ENCODE measurements at regions not wholly inside any gene's neighbourhood (a gene's known extent, or its start where the extent isn't known, plus 50 kb on each side); places are given as distances from the start of the nearest gene placed in this dataset.

DNA sequence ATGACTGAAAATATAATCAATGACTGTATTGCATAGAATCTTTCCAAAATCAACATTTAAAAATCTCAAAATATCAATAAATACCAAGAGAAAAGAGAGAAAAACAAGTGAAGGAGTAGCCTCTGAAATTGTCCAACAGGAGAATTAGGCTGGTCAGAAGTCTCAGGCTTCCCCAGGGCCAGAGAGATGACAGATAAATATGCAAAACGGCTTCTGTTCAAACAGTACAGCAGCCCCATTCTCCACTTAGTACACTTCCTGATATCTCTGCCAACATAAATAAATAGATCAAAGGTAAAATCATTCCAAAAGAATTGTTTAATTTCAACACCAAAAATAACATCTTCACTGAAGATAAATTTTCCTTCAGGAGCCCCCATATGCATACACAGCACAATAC, 204.7 kb upstream of the GABRA2 start:
- no peak for FAIRE-seq
- no peak for TF ChIP-seq POLR2AphosphoS5 (IDR thresholded peaks at IDR 0.05; ENCODE audit: low read depth, low read length)
- no peak for TF ChIP-seq TAF1 (IDR thresholded peaks at IDR 0.05; ENCODE audit: low read depth, low read length)
- no peak for TF ChIP-seq POLR2A (IDR thresholded peaks at IDR 0.05; ENCODE audit: low read depth, low read length)
- no peak for TF ChIP-seq POU2F2 (IDR thresholded peaks at IDR 0.05; ENCODE audit: low read depth, low read length)
- no peak for TF ChIP-seq PAX5 (IDR thresholded peaks at IDR 0.05; ENCODE audit: insufficient read depth, low read length, severe bottlenecking)
- no peak for TF ChIP-seq SPI1 (IDR thresholded peaks at IDR 0.05; ENCODE audit: low read depth, low read length)

DNA sequence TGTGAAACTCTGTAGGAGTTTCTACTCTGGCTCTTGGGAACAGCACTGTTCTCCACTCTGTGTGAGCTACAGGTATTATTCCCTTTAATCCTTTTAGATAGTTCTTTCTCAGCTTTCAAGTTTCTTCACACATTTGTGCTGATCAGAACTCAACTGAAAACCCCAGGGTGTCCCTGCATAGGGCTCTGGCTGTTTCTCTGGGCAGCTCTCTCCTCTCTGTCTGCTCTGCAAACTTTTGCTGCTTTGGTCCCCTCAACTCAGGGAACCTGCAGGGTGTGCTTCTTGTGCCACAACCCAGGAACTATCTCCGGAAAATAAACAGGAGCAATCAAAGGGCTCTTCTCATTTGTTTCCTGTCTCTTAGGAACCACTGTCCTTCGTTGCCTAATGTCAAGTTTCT, 196.6 kb upstream of the GABRA2 start:
- DNase-seq (ENCODE audit: insufficient read length, low spot score), result no peak
- TF ChIP-seq PAX5 (IDR thresholded peaks at IDR 0.05; ENCODE audit: insufficient read depth, low read length, severe bottlenecking) (no peak), POLR2AphosphoS5 (IDR thresholded peaks at IDR 0.05; ENCODE audit: low read depth, low read length) (no peak), POLR2A (IDR thresholded peaks at IDR 0.05; ENCODE audit: low read depth, low read length) (no peak), POU2F2 (IDR thresholded peaks at IDR 0.05; ENCODE audit: low read depth, low read length) (no peak), TAF1 (IDR thresholded peaks at IDR 0.05; ENCODE audit: low read depth, low read length) (no peak), SPI1 (IDR thresholded peaks at IDR 0.05; ENCODE audit: low read depth, low read length) (no peak)
- no peak for FAIRE-seq

More for the DNA sequence above, 204.7 kb upstream of the GABRA2 start:
- no peak for DNase-seq (ENCODE audit: insufficient read length, low spot score)

DNA sequence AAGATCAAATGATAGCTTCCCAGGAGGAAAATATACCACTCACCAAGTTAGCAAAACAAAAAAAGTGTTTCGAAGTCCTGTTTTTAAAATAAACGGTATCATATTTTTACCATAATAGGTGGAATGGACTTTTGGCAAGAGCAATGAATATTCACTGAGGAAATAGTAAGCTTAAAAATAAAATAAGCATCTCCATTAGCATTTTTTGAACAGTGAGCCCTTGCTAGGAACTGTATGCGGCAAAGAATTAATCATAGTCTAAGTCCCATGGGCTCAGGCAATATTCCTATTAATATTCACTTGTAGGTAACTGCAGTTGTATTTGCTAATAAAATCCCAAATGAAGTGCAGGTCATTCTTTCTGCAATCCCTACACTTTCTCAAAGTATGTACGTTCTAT, 191.7 kb upstream of the GABRA2 start:
- DNase-seq (ENCODE audit: insufficient read length, low spot score) (no peak), FAIRE-seq (no peak)
- TF ChIP-seq SPI1 (IDR thresholded peaks at IDR 0.05; ENCODE audit: low read depth, low read length) (no peak), POLR2A (IDR thresholded peaks at IDR 0.05; ENCODE audit: low read depth, low read length) (no peak), TAF1 (IDR thresholded peaks at IDR 0.05; ENCODE audit: low read depth, low read length) (no peak), POLR2AphosphoS5 (IDR thresholded peaks at IDR 0.05; ENCODE audit: low read depth, low read length) (no peak), PAX5 (IDR thresholded peaks at IDR 0.05; ENCODE audit: insufficient read depth, low read length, severe bottlenecking) (no peak), POU2F2 (IDR thresholded peaks at IDR 0.05; ENCODE audit: low read depth, low read length) (no peak)

DNA sequence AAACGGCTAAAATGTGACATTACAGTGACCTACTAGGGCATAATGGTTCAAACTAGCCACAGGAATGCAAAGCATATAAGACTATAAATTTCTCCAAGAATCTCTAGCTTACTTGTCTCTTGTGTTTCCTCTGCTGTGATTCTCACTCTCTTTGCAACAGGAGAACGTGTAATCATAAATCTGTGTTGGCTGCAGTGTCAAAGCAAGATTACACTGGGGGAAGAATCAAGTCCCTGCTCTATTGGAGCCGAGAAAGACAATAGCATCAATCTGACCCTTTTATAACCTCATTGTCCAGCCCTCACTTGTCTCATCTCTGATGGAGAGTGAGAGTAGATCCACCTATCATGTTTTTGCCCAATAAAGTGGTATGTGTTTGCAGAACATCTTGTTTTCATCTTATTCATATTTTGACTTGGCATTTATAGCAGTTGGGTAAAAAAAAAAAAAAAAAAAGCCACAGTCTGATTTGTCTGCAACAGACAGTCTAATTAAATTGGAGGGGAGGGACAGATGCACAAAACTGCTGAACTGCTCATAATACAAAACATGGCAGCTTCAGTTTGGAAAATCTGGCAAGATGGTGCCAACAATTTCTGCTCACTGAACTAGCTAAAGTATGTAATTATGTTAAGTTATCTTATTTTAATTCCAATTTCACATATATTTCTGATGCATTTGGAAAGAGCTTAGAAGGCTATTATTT, 165.0 kb upstream of the GABRA2 start:
- DNase-seq (ENCODE audit: insufficient read length, low spot score), result no peak
- FAIRE-seq, result no peak
- no peak for TF ChIP-seq POLR2A (IDR thresholded peaks at IDR 0.05; ENCODE audit: low read depth, low read length)

DNA sequence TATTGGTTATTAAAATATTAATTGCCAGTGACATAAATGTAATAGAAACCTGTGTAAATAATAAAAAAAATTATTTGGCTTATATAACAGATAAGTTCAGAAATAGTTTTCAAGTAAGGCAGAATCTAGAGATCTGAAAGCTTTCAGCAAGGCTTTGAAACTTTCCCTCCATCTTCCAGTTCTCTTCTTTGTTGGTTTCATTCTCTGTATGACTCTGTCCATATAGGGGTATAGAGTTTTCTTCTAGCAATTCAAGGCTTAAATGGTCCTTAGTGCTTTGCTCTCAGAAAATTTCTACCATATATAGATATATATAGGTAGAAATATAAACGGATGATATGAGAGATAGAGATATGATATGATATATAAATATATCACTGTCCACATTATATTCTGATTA, 160.5 kb upstream of the GABRA2 start:
- DNase-seq (ENCODE audit: insufficient read length, low spot score) (no peak), FAIRE-seq (no peak)
- TF ChIP-seq POU2F2 (IDR thresholded peaks at IDR 0.05; ENCODE audit: low read depth, low read length), result no peak
- TF ChIP-seq SPI1 (IDR thresholded peaks at IDR 0.05; ENCODE audit: low read depth, low read length), result peak; percentile 45; the same call in 1 of the 2 replicates

DNA sequence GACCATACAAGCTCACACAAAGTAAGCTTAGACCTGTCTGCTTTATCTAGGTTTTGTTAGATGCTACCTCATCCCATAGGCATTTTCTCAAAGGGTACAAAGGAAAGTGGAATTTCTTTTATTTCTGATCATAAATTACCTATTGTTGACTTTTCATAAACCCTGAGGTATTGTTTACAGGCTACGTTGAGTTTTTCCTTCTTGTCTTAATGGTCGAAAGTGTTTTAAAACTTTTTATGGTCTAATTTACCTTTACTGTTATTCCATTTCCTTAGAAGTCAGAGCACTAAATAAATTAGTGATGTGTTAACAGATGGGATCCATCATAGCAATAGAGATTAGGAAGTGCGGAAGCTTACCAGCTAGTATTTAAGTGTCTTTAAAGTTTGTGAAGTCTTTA, 159.2 kb upstream of the GABRA2 start:
- no peak for FAIRE-seq
- DNase-seq (ENCODE audit: insufficient read length, low spot score), result no peak
- TF ChIP-seq POU2F2 (IDR thresholded peaks at IDR 0.05; ENCODE audit: low read depth, low read length) (no peak), TAF1 (IDR thresholded peaks at IDR 0.05; ENCODE audit: low read depth, low read length) (no peak), POLR2A (IDR thresholded peaks at IDR 0.05; ENCODE audit: low read depth, low read length) (no peak), POLR2AphosphoS5 (IDR thresholded peaks at IDR 0.05; ENCODE audit: low read depth, low read length) (no peak), SPI1 (IDR thresholded peaks at IDR 0.05; ENCODE audit: low read depth, low read length) (no peak), PAX5 (IDR thresholded peaks at IDR 0.05; ENCODE audit: insufficient read depth, low read length, severe bottlenecking) (no peak)

DNA sequence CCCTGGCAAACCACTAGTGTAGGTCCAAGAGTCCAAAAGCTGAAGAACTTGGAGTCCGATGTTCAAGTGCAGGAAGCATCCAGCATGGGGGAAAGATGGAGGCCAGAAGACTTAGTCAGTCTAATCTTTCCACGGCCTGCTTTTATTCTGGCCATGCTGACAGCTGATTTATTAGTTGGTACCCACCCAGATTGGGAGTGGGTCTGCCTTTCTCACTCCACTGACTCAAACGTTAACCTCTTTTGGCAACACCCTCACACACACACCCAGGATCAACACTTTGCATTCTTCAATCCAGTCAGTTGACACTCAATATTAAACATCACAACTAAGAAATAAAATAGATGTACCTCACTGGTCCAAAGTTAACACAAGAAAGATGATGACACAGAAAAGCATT, 134.8 kb upstream of the GABRA2 start:
- DNase-seq (ENCODE audit: insufficient read length, low spot score) (no peak), FAIRE-seq (no peak)
- TF ChIP-seq SPI1 (IDR thresholded peaks at IDR 0.05; ENCODE audit: low read depth, low read length), result no peak
- TF ChIP-seq TAF1 (IDR thresholded peaks at IDR 0.05; ENCODE audit: low read depth, low read length), result no peak
- no peak for TF ChIP-seq PAX5 (IDR thresholded peaks at IDR 0.05; ENCODE audit: insufficient read depth, low read length, severe bottlenecking)
- TF ChIP-seq POLR2AphosphoS5 (IDR thresholded peaks at IDR 0.05; ENCODE audit: low read depth, low read length), result no peak
- no peak for TF ChIP-seq POLR2A (IDR thresholded peaks at IDR 0.05; ENCODE audit: low read depth, low read length)
- TF ChIP-seq POU2F2 (IDR thresholded peaks at IDR 0.05; ENCODE audit: low read depth, low read length), result no peak

DNA sequence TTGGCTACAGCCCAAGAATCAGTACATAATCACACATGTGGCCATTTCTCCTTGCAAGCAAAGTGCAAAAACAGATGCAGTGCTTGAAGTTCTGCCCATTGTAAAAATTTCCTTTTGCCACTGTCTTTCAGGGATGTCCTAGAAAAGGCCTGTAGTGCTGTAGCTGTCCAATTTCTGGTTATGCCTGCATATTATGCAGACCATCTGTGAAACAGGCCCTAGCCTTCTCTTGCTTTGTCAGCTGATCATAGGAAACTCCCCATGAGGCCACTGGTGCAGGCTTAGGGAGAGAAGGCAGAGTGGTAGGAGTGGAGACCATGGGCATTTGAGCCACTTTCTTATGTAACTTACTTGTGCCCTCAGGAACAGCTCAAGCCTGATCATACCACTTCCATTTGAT, 130.4 kb upstream of the GABRA2 start:
- TF ChIP-seq POLR2A (IDR thresholded peaks at IDR 0.05; ENCODE audit: low read depth, low read length) (no peak), POU2F2 (IDR thresholded peaks at IDR 0.05; ENCODE audit: low read depth, low read length) (no peak), POLR2AphosphoS5 (IDR thresholded peaks at IDR 0.05; ENCODE audit: low read depth, low read length) (no peak), SPI1 (IDR thresholded peaks at IDR 0.05; ENCODE audit: low read depth, low read length) (no peak), PAX5 (IDR thresholded peaks at IDR 0.05; ENCODE audit: insufficient read depth, low read length, severe bottlenecking) (no peak), TAF1 (IDR thresholded peaks at IDR 0.05; ENCODE audit: low read depth, low read length) (no peak)
- no peak for FAIRE-seq
- DNase-seq (ENCODE audit: insufficient read length, low spot score), result no peak

DNA sequence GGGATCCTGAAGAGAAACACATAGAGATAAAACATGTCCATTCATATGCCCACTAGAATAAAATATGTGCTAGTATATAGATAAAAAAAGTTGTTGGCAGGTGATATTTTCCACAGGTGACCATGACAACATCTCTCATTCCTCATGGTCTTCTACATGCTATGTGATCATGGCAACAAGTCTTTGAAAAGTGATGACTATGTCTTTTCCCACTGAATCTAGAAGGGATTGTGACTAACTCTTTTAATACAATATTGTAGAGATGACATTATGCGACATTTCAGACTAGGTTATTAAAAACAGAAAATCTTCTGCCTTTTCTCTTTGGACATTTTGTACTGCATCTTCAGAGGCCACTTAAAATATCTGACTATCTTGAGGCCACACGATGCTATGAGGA, 126.0 kb upstream of the GABRA2 start:
- FAIRE-seq, result no peak
- TF ChIP-seq POLR2A (IDR thresholded peaks at IDR 0.05; ENCODE audit: low read depth, low read length), result no peak
- TF ChIP-seq POU2F2 (IDR thresholded peaks at IDR 0.05; ENCODE audit: low read depth, low read length), result no peak
- TF ChIP-seq PAX5 (IDR thresholded peaks at IDR 0.05; ENCODE audit: insufficient read depth, low read length, severe bottlenecking), result no peak
- no peak for TF ChIP-seq POLR2AphosphoS5 (IDR thresholded peaks at IDR 0.05; ENCODE audit: low read depth, low read length)
- no peak for TF ChIP-seq TAF1 (IDR thresholded peaks at IDR 0.05; ENCODE audit: low read depth, low read length)
- TF ChIP-seq SPI1 (IDR thresholded peaks at IDR 0.05; ENCODE audit: low read depth, low read length), result no peak
- DNase-seq (ENCODE audit: insufficient read length, low spot score), result no peak

DNA sequence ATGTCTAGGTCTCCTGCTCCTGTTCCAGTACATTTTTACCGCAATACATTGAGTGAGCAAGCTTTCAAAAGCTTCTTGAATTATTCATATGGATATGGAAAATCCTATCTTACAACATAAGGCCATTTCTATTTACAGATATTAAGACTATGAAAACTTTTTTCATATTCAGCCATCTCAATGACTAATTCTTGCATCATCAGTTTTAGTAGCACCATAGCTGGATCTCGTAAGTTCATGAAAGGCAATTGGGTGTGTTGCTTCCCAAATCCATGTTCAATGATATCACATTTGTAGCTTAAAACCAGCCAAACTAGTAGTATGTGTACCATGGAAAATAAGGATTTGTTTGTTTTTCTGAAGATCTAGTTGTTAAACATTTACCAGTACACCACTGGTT, 118.3 kb upstream of the GABRA2 start:
- DNase-seq (ENCODE audit: insufficient read length, low spot score) (no peak), FAIRE-seq (no peak)
- no peak for TF ChIP-seq TAF1 (IDR thresholded peaks at IDR 0.05; ENCODE audit: low read depth, low read length)
- TF ChIP-seq PAX5 (IDR thresholded peaks at IDR 0.05; ENCODE audit: insufficient read depth, low read length, severe bottlenecking), result no peak
- no peak for TF ChIP-seq POU2F2 (IDR thresholded peaks at IDR 0.05; ENCODE audit: low read depth, low read length)
- TF ChIP-seq POLR2AphosphoS5 (IDR thresholded peaks at IDR 0.05; ENCODE audit: low read depth, low read length), result no peak
- no peak for TF ChIP-seq SPI1 (IDR thresholded peaks at IDR 0.05; ENCODE audit: low read depth, low read length)

All from GM12891 (cell line).